Embryonic facial prominence (tissue), 1 donor: ENCODE measurements at regions not wholly inside any gene's neighbourhood (a gene's known extent, or its start where the extent isn't known, plus 50 kb on each side); places are given as distances from the start of the nearest gene placed in this dataset.

ENCODE experiments used
- DNase-seq: peaks from one replicate; pipeline ENCODE4 v3.0.0-alpha.2; 2016; ENCODE audit errors: extremely low spot score

- no peak for DNase-seq
Measured at GRCh38 chr11:11177156-11177808, 175.8 kb downstream of the CSNK2A3 start.

DNA sequence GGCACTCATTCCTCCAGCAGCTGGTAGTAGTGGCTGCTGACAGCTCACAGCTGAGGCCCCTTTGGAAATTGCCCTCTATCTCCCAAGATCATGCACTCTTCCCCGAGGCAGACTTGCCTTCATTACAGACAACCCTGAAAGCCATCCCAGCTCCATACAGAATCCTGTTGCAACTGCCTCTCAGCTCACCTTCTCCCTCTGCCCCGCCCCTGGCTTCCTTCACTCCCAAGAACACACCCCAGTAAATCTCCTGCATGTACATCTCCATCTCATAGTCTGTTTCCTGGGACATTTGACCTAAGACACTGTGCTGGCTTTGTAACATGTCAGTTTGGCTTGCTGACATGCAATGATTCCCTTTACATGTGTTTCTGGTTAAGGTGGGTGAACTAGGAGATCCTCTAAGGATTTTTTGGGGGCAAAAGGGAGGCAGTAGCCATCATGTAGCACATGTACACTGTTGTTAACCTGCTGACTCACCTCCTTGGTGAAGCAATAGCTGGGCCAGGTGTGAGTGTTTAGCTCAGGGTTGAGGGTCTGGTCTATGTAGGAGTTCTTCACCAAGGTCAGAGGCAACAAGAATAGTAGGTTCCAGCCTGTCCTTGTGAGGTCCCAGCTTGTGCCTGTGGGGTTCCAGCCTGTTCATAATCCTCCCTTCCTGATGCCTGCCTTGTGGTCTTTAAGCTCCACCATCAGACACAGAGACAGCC is 179.6 kb downstream of the CSNK2A3 start:
- DNase-seq, result no peak

GRCh38 chr11:11171854-11172253 is 181.2 kb downstream of the CSNK2A3 start:
- DNase-seq, result no peak

GRCh38 chr11:11171285-11171684 is 181.8 kb downstream of the CSNK2A3 start:
- no peak for DNase-seq

GRCh38 chr11:11170352-11171084 is 182.5 kb downstream of the CSNK2A3 start:
- no peak for DNase-seq

DNA sequence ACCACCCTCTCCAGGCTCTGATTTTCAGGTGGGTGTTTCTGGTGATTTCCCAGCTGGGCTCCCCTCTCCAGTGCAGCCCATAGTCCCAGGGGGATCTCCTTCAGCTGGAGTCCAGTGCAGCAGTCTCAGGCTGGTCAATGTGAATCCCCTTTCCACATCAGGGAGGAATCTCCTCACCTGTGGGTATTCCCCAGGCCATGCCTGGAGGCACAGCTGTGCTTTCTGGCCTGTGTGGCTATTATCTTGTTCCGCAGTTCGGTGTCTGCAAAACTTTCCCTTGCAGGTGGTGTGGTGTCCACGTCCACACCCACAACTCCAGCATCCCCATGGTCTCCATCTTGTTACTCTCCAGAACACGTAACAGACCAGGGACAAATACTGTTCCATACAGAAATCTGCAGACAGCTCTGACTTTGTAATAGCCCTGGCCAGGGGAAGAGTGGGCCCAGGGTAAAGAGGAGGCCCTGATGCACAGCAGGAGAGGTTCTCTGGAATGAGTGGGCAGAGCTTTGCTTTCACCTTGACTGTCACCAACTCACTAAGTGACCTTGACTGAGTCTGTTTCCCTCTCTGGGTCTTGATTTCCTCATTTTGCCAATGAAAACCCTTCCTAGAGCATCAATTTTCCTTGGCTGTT is 183.2 kb downstream of the CSNK2A3 start:
- DNase-seq, result no peak

GRCh38 chr11:11167806-11168205 is 185.2 kb downstream of the CSNK2A3 start:
- DNase-seq, result no peak

DNA sequence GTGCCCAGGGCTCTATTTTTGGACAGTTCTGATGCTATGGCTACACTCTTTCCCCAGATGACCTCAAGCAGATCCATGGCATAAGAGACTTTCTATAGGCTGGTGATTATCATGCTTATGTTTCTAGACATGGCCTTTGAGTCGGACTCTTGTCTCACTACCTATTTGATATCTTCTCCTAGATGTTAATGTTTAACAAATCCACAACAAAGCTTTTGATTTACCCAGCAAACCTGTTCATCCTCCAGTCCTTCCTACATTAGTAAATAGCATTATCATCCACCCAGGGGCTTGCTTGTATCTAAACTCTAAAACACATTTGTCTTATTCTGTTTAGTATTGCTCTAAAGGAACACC is 188.7 kb downstream of the CSNK2A3 start:
- no peak for DNase-seq

DNA sequence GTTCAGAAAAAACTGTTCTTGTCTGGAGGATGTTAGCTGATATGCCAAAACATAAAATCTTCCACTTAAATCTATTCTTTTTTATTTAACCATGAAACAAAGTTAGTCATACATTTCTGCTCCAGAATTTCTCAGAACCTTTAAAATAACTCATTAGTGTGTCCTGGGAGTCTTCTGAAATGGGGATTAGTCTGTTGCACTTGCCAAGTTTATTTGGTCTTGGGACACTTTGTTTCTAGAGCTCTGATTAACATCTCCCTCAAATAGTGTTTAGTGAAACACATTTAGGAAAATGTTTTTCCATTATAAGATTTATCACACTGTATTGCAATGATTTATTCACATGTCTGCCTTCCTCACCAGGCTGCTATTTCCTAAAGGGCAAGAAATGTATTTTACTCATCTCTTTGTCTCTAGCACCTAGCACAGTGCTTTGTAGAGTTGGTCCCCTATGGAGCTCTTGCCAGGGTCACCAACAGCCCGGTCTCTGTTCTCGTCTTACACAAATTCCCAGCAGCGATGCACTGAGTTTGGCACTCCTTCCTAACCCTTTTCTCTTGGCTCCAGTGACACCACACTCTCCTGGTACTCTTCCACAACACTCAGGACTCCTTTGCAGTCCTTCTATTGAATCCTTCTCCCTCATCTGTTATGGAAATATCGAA is 189.2 kb downstream of the CSNK2A3 start:
- DNase-seq, result no peak

GRCh38 chr11:11163236-11163635 is 189.8 kb downstream of the CSNK2A3 start:
- no peak for DNase-seq

DNA sequence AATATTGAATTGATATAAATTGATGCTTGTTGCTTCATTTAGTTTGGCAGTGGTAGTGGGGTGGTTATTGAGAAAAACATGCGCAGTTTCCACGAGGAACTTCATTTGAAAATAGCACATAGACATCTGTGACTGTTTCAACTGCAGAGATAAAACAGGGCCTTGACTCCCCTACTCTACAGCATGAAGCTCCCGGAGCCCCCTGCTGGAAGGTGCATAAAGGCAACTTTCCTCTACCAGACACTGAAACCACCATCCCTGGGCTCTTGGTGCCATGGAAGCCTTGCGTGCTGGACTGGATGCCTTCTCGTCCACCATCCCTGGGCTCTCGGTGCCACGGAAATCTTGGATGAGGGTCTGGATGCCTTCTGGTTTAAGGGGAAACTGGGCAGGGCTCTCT is 195.9 kb downstream of the CSNK2A3 start:
- no peak for DNase-seq

GRCh38 chr11:11155962-11156815 is 196.9 kb downstream of the CSNK2A3 start:
- DNase-seq, result no peak

- DNase-seq, result no peak
Measured at GRCh38 chr11:11152877-11153276, 200.2 kb downstream of the CSNK2A3 start.

DNA sequence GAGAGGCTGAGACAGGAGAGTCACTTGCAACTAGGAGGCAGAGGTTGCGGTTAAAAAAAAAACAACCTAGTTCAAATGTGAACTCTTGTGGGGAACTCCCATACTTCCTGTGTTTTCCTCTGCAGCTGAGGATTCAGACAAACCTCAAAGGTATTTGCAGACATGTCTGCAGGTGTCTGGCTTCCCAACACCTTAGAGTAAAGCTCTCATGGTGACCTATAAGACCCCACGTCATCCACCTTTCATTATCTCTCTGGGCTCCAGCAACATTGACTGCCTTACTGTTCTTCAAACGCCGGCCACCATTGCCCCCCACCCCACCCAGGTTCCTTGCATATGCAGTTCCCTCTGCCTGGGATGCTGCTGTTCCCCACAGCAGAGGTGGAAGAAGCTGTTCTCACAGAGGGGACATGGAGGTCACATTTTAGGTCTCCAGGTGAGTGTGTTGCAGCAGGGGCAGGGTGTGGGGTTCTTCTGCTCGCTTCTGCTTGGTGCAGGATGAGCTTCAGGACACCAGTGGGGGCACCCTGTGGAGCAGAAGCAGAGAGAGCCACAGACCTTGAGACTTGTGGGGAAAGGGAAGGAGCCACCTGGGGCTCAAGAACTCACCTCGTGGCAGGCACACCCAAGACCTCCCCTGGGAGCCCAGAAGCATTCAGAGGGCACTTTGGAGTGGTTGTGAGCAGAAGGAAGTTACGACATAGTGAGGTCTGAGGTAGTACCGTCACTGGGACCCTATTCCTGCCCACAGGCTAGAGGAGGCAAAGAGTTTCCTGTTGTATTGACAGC is 203.2 kb downstream of the CSNK2A3 start:
- DNase-seq, result no peak

GRCh38 chr11:11148596-11148995 is 204.5 kb downstream of the CSNK2A3 start:
- no peak for DNase-seq

GRCh38 chr11:11148104-11148509 is 204.9 kb downstream of the CSNK2A3 start:
- DNase-seq, result peak; percentile 25

GRCh38 chr11:11146830-11147229 is 206.2 kb downstream of the CSNK2A3 start:
- DNase-seq, result no peak

DNA sequence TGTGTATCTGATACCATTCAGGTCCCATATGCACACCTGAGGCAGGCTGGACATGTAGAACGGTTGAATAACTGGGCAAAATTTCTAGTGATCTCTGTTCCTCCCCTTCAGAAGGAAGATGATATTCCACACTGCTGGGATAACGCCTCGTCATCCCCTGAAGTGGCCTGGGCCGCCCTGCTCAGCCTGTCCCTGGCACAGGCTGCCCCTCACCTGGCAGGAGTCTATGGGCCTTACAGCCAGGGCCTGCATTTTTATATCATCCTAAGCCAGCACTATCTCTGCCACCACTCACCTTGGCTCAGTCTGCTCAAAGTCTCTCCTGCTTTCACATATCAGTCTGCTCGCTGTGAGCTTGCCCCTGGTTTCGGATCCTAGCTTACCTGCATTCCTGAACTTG is 209.2 kb downstream of the CSNK2A3 start:
- DNase-seq, result no peak

DNA sequence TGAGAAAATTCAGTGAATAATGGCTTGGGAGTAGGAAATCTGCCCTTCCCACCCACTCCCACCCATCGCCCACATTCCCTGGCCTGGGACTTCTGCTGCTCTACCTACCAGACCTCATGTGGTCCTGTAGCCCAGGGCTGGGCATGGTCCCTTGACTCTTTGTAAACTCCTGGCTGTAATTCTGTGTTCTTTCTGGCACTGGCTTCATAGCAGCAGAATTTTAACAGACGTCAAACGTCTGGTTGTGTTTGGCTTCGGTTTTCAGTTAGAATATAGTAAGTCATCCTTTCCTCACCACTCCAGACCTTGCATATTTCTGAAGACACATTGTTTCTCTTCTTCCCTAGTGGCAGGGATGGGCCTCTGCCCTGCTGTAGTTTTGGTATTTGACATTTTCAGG is 210.6 kb downstream of the CSNK2A3 start:
- DNase-seq, result no peak

- DNase-seq, result no peak
Measured at GRCh38 chr11:11141065-11141464, 212.0 kb downstream of the CSNK2A3 start.
